ENCODE measurements at regions not wholly inside any gene's neighbourhood (a gene's known extent, or its start where the extent isn't known, plus 50 kb on each side); places are given as distances from the start of the nearest gene placed in this dataset.

GRCh38 chr12:114868995-114869834, 185.2 kb upstream of the TBX3 start:
- no peak for TF ChIP-seq EZH2phosphoT487 (IDR thresholded peaks at IDR 0.05; ENCODE audit: borderline replicate concordance, low read depth)
- no peak for TF ChIP-seq CTCF (IDR thresholded peaks at IDR 0.05)
- 0 out of 2 replicates have a peak, but pooled peaks have one; percentile 1 for TF ChIP-seq RAD21 (IDR thresholded peaks at IDR 0.05; ENCODE audit: low read length)
- no peak for TF ChIP-seq REST (IDR thresholded peaks at IDR 0.05; ENCODE audit: low read depth, low read length)
- TF ChIP-seq SIN3A (IDR thresholded peaks at IDR 0.05; ENCODE audit: borderline replicate concordance, low read depth, low read length), result no peak
- TF ChIP-seq JUND (IDR thresholded peaks at IDR 0.05), result no peak
- no peak for TF ChIP-seq GABPA (IDR thresholded peaks at IDR 0.05; ENCODE audit: low read depth)
- no peak for TF ChIP-seq RFX5 (IDR thresholded peaks at IDR 0.05; ENCODE audit: low read length)
- TF ChIP-seq IRF3 (IDR thresholded peaks at IDR 0.05; ENCODE audit: low read depth, low read length), result no peak
- no peak for TF ChIP-seq CHD2 (IDR thresholded peaks at IDR 0.05; ENCODE audit: low read length, partially characterized antibody)
- no peak for TF ChIP-seq FOXJ3 (CRISPR knock-in tag; IDR thresholded peaks at IDR 0.05)
- TF ChIP-seq GATA2 (CRISPR knock-in tag; IDR thresholded peaks at IDR 0.05), result no peak
- TF ChIP-seq ZBTB33 (IDR thresholded peaks at IDR 0.05; ENCODE audit: borderline replicate concordance, low read depth), result no peak

Measured in SK-N-SH (cell line).